ENCODE measurements at regions not wholly inside any gene's neighbourhood (a gene's known extent, or its start where the extent isn't known, plus 50 kb on each side); places are given as distances from the start of the nearest gene placed in this dataset.
"Not testable (repeated sequence)": the region's sequence is repeated elsewhere in the genome, so short reads cannot be mapped to it uniquely, and the experiment has no call there.

GRCh38 chr4:24352112-24352511 is 232.2 kb downstream of the DHX15 start:
- DNase-seq (ENCODE audit: low read depth) = no peak
- TF ChIP-seq, protein P1, sequence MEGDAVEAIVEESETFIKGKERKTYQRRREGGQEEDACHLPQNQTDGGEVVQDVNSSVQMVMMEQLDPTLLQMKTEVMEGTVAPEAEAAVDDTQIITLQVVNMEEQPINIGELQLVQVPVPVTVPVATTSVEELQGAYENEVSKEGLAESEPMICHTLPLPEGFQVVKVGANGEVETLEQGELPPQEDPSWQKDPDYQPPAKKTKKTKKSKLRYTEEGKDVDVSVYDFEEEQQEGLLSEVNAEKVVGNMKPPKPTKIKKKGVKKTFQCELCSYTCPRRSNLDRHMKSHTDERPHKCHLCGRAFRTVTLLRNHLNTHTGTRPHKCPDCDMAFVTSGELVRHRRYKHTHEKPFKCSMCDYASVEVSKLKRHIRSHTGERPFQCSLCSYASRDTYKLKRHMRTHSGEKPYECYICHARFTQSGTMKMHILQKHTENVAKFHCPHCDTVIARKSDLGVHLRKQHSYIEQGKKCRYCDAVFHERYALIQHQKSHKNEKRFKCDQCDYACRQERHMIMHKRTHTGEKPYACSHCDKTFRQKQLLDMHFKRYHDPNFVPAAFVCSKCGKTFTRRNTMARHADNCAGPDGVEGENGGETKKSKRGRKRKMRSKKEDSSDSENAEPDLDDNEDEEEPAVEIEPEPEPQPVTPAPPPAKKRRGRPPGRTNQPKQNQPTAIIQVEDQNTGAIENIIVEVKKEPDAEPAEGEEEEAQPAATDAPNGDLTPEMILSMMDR (IDR thresholded peaks at IDR 0.05; ENCODE audit: insufficient read depth, low read depth, low read length, missing control alignments) = no peak
- H3K4me3 ChIP-seq (ENCODE audit: low read length) = no peak overlapping the region

- DNase-seq (ENCODE audit: low read depth) = peak; percentile 30
- H3K4me3 ChIP-seq (ENCODE audit: low read length) = not testable (repeated sequence)
These were observed 235.0 kb downstream of the DHX15 start for GRCh38 chr4:24349168-24349996.

GRCh38 chr4:24339260-24339659 is 245.1 kb downstream of the DHX15 start:
- no peak overlapping the region for H3K4me3 ChIP-seq (ENCODE audit: low read length)
- TF ChIP-seq, protein P1 (IDR thresholded peaks at IDR 0.05; ENCODE audit: insufficient read depth, low read depth, low read length, missing control alignments) = no peak
- peak; percentile 31 for DNase-seq (ENCODE audit: low read depth)

GRCh38 chr4:24337451-24338190 is 246.7 kb downstream of the DHX15 start:
- TF ChIP-seq, protein P1 (IDR thresholded peaks at IDR 0.05; ENCODE audit: insufficient read depth, low read depth, low read length, missing control alignments) = no peak
- H3K4me3 ChIP-seq (ENCODE audit: low read length) = no peak overlapping the region
- no peak for DNase-seq (ENCODE audit: low read depth)

- H3K4me3 ChIP-seq (ENCODE audit: low read length) = no peak overlapping the region
- TF ChIP-seq, protein P1 (IDR thresholded peaks at IDR 0.05; ENCODE audit: insufficient read depth, low read depth, low read length, missing control alignments) = no peak
- no peak for DNase-seq (ENCODE audit: low read depth)
These were observed 248.7 kb downstream of the DHX15 start for GRCh38 chr4:24335616-24336015.

GRCh38 chr4:24334906-24335305 is 249.4 kb downstream of the DHX15 start:
- TF ChIP-seq, protein P1 (IDR thresholded peaks at IDR 0.05; ENCODE audit: insufficient read depth, low read depth, low read length, missing control alignments) = no peak
- no peak for DNase-seq (ENCODE audit: low read depth)
- no peak overlapping the region for H3K4me3 ChIP-seq (ENCODE audit: low read length)

- TF ChIP-seq, protein P1 (IDR thresholded peaks at IDR 0.05; ENCODE audit: insufficient read depth, low read depth, low read length, missing control alignments) = no peak
- no peak for DNase-seq (ENCODE audit: low read depth)
- no peak overlapping the region for H3K4me3 ChIP-seq (ENCODE audit: low read length)
These were observed 253.8 kb downstream of the DHX15 start for GRCh38 chr4:24330573-24330972.
